WERI-Rb-1 (cell line): ENCODE measurements at regions not wholly inside any gene's neighbourhood (a gene's known extent, or its start where the extent isn't known, plus 50 kb on each side); places are given as distances from the start of the nearest gene placed in this dataset.

Experiments used
- DNase-seq: peaks from one replicate; pipeline ENCODE4 v3.0.0-alpha.2; 2020
- H3K27ac ChIP-seq: fragments of 250-450 bp; sonication (Bioruptor Pico); 2 replicates; pipeline ENCODE4 v1.5.1; 2020; ENCODE audit warnings: mild to moderate bottlenecking, moderate library complexity
- H3K27me3 ChIP-seq: fragments of 250-450 bp; sonication (Bioruptor Pico); 2 replicates; pipeline ENCODE4 v1.5.1; 2021; ENCODE audit warnings: mild to moderate bottlenecking, low read depth, moderate library complexity; ENCODE audit not compliant: insufficient read depth, severe bottlenecking
- H3K36me3 ChIP-seq: fragments of 250-450 bp; sonication (Bioruptor Pico); 2 replicates; pipeline ENCODE4 v1.5.1; 2020; ENCODE audit warnings: mild to moderate bottlenecking, moderate library complexity
- H3K4me3 ChIP-seq: 2 replicates; pipeline ENCODE4 v1.5.1; 2011; ENCODE audit warnings: low read depth, mild to moderate bottlenecking, control low read depth, low read length
- H3K9me3 ChIP-seq: fragments of 250-450 bp; sonication (Bioruptor Pico); 2 replicates; pipeline ENCODE4 v1.5.1; 2021; ENCODE audit warnings: mild to moderate bottlenecking, moderate library complexity; ENCODE audit not compliant: severe bottlenecking
- TF ChIP-seq, protein P1 (sequence below): IDR thresholded peaks from 2 replicates; pipeline ENCODE4 v1.5.1; 2011; ENCODE audit warnings: low read depth, mild to moderate bottlenecking, control low read depth, inconsistent platforms, low read length

DNA sequence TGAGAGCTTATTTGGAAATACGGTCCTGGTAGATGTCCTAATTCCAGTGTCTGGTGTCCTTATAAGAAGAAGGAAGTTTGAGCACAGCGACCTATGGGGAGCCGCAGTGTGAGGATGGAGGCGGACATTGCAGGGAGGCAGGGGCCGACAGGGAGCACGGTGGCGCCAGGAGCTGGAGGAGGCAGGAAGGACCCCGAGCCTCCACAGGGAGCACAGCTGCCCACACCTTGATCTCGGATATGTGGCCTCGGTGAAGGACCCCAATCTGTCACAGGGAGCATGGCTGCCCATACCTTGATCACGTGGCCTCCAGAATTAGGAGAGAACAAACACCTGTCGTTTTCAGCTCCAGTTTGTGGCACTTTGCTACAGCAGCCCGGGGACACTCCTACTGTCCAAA, 461.6 kb upstream of the SALL3 start:
- TF ChIP-seq, protein P1, sequence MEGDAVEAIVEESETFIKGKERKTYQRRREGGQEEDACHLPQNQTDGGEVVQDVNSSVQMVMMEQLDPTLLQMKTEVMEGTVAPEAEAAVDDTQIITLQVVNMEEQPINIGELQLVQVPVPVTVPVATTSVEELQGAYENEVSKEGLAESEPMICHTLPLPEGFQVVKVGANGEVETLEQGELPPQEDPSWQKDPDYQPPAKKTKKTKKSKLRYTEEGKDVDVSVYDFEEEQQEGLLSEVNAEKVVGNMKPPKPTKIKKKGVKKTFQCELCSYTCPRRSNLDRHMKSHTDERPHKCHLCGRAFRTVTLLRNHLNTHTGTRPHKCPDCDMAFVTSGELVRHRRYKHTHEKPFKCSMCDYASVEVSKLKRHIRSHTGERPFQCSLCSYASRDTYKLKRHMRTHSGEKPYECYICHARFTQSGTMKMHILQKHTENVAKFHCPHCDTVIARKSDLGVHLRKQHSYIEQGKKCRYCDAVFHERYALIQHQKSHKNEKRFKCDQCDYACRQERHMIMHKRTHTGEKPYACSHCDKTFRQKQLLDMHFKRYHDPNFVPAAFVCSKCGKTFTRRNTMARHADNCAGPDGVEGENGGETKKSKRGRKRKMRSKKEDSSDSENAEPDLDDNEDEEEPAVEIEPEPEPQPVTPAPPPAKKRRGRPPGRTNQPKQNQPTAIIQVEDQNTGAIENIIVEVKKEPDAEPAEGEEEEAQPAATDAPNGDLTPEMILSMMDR: no peak
- no peak overlapping the region for H3K27ac ChIP-seq
- H3K4me3 ChIP-seq: no peak overlapping the region
- H3K27me3 ChIP-seq: no peaks in the 10 kb centered on the region
- no peaks in the 10 kb centered on the region; the same call in 1 of the 2 replicates for H3K36me3 ChIP-seq
- peak; percentile 5 for DNase-seq
- no peaks in the 10 kb centered on the region for H3K9me3 ChIP-seq

DNA sequence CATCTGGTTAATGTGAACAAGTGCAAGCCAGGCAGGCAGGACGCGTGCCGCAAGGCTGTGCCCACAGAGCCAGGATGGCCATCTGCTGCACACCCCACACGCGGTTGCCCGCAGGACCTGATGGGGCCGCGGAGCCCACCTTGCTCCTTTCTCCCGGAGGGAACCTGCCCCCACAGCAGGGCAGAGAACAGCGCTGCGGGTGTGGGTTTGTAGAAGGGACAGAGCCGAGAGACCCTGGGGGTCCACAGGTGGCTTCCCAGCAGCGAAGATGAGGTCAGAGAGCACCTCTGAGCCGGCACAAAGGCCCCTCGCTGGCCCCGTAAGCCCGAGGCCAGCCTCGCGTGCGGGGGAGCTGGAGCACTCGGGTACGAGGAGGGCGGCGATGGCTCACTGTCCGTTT, 460.8 kb upstream of the SALL3 start:
- TF ChIP-seq, protein P1: no peak
- Histone ChIP-seq H3K27me3 (no peaks in the 10 kb centered on the region), H3K9me3 (no peaks in the 10 kb centered on the region), H3K27ac (no peak overlapping the region), H3K4me3 (no peak overlapping the region), H3K36me3 (no peaks in the 10 kb centered on the region; the same call in 1 of the 2 replicates)
- peak; percentile 5 for DNase-seq

DNA sequence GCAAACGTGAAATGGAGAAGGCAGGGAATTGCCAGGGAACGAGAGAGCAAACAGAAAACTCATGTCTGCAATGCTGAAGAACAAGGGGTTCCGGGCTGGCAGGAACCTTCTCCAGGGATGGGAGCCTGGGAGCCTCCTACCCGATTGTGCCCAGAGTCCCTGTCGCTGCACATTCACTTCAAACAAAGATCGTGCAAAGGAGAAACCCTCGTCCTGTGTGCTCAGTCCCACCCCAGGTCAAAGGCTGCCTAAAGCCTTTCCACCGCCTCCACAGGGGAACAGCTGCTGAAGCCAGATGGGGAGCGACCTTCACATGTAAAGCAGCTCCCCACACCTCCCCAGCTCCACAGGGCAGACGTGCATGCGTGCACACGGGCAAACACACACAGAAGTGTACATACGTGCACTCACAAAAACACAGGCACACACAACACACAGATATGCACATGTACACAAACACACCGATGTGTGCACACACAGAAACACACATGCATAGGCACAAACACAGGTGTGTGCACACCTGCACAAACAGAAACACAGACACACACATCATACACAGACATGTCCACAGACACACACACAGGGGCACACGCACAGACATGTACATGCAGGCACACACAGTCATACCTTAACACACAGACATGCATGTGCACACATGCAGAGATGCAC, 460.1 kb upstream of the SALL3 start:
- TF ChIP-seq, protein P1: no peak

DNA sequence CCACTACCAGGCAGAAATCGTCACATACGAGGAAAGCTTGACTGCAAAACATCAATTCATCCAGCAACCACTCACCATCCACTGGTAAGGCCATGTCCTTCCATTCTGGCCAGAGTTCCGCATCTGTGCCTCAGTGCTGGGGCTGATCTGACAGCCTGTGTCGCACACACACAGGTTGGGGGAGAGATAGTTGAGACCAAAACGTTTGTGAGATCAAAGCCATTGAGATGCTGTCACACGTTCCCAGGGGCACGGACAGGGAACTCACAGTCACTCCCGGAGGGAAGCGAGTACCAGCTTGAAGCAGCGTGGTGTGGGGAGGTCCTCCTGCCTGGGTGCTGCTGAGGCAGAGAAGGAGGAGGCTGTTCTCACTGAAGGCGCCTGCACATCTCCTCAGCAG, 458.5 kb upstream of the SALL3 start:
- Histone ChIP-seq H3K4me3 (no peak overlapping the region), H3K9me3 (no peaks in the 10 kb centered on the region)
- TF ChIP-seq, protein P1: no peak

More for the DNA sequence above, 460.1 kb upstream of the SALL3 start:
- H3K9me3 ChIP-seq: no peaks in the 10 kb centered on the region
- no peaks in the 10 kb centered on the region for H3K27me3 ChIP-seq
- H3K4me3 ChIP-seq: no peak overlapping the region
- no peak overlapping the region for H3K27ac ChIP-seq
- no peaks in the 10 kb centered on the region; the same call in 1 of the 2 replicates for H3K36me3 ChIP-seq
- peak; percentile 5 for DNase-seq

DNA sequence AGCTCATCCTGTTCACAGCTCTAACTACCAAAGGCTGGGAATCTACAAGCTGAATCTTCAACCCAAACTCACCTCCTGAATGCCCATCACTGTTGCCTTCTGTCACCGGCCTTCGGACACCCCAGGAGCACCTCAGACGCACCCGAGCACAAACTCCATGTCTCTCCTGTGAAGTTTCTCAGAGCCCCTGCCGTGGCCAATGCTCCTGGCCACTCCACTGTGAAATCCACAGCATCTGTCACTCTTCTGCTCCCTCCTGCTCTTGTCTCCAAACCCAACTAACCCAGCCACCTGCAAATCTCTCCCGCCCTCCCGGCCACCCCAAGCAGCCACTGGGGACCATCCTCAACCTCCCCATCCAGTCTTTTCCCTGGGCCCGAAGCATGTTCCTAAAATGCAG, 457.9 kb upstream of the SALL3 start:
- no peaks in the 10 kb centered on the region for H3K9me3 ChIP-seq

More for the DNA sequence above, 458.5 kb upstream of the SALL3 start:
- H3K27me3 ChIP-seq: no peaks in the 10 kb centered on the region
- no peak for DNase-seq
- no peak overlapping the region for H3K27ac ChIP-seq
- no peaks in the 10 kb centered on the region; the same call in 1 of the 2 replicates for H3K36me3 ChIP-seq

More for the DNA sequence above, 457.9 kb upstream of the SALL3 start:
- Histone ChIP-seq H3K27ac (no peak overlapping the region), H3K27me3 (no peaks in the 10 kb centered on the region), H3K36me3 (no peaks in the 10 kb centered on the region; the same call in 1 of the 2 replicates), H3K4me3 (no peak overlapping the region)
- no peak for DNase-seq
- TF ChIP-seq, protein P1: no peak
